Heart left ventricle (tissue), 16 donors: ENCODE measurements at regions not wholly inside any gene's neighbourhood (a gene's known extent, or its start where the extent isn't known, plus 50 kb on each side); places are given as distances from the start of the nearest gene placed in this dataset.

ENCODE experiments used
- ATAC-seq, 4 donors: fragments of 200-7000 bp; cut with Tn5 transposase; one replicate each; pipeline ENCODE4 v1.9.1; 2020 to 2022; ENCODE audit warnings: moderate library complexity in 4 of 4, mild to moderate bottlenecking in 3 of 4, moderate number of reproducible peaks in 1 of 4
- DNase-seq, 5 donors: peaks; one replicate each; pipeline ENCODE4 v3.0.0-alpha.2; 2020
- H3K27ac ChIP-seq, 12 donors: fragments of 200-600 bp; sonication (generic) in 4 of 12; one replicate each; pipeline versions ENCODE4 v1.5.0 to v1.8.0; 2016 to 2022; ENCODE audit warnings: mild to moderate bottlenecking in 2 of 12
- H3K27me3 ChIP-seq, 9 donors: fragments of 200-600 bp; sonication (generic) in 2 of 9; one replicate each; pipeline versions ENCODE4 v1.5.1 to v1.8.0; 2016 to 2022; ENCODE audit warnings: mild to moderate bottlenecking in 3 of 9
- H3K36me3 ChIP-seq, 9 donors: fragments of 200-600 bp; sonication (generic) in 2 of 9; one replicate each; pipeline versions ENCODE4 v1.5.0 to v1.8.0; 2018 to 2022; ENCODE audit warnings: mild to moderate bottlenecking in 2 of 9
- H3K4me1 ChIP-seq, 12 donors: fragments of 200-600 bp; sonication (generic) in 4 of 12; one replicate each; pipeline versions ENCODE4 v1.5.0 to v1.8.0; 2016 to 2022; ENCODE audit warnings: mild to moderate bottlenecking in 3 of 12
- H3K4me3 ChIP-seq, 12 donors: fragments of 200-600 bp; sonication (generic) in 4 of 12; one replicate each; pipeline versions ENCODE4 v1.5.0 to v1.8.0; 2017 to 2022; ENCODE audit warnings: mild to moderate bottlenecking in 9 of 12, moderate library complexity in 4 of 12
- H3K9me3 ChIP-seq, 12 donors: fragments of 200-600 bp; sonication (generic) in 4 of 12; one replicate each; pipeline versions ENCODE4 v1.5.0 to v1.8.0; 2016 to 2022; ENCODE audit warnings: mild to moderate bottlenecking in 1 of 12
- POLR2A ChIP-seq, 2 donors: fragments of 450-650 bp; IDR thresholded peaks; one replicate each; pipeline ENCODE4 v1.6.1; 2017; ENCODE audit warnings: antibody characterized with exemption in 2 of 2, mild to moderate bottlenecking in 2 of 2, moderate library complexity in 2 of 2
- WGBS, 4 donors: extraction: QIAGEN DNeasy Blood & Tissue Kit in 2 of 4; methylation state at CpG; one replicate each; pipeline versions ENCODE4 v1.1.5 to v1.1.7; 2013 to 2018; 5-methylcytosine and 5-hydroxymethylcytosine counted together
- intact Hi-C, 10 donors: fragments of 100-400 bp; cut with DNase I; formaldehyde crosslinking; loops; one replicate each; pipeline versions ENCODE4 v1.11.1 to v1.14.2; 2022
- TF ChIP-seq, protein P1 (sequence below), 12 donors: fragments of 200-600 bp; sonication (generic) in 4 of 12; IDR thresholded peaks; one replicate each; pipeline versions ENCODE4 v1.5.0 to v1.8.0; 2018 to 2022; ENCODE audit warnings: antibody characterized with exemption in 12 of 12, mild to moderate bottlenecking in 5 of 12
- donor health status: ischemic (EF 13 %, LVEDD 7.1; RV severe dilation, severe dysfunction).
- donor health status: healthy with polysubstance abuse.
- donor health status: DM: no; HTN: yes; CAD: no.
- donor health status: DM: no; HTN: no; CAD: no.
- donor health status: ischemic (EF 25% LVEDD 6.9; RV normal size, moderate dysfunction).
- donor health status: ischemic (EF 25% LVEDD 5.7; RV mildly dilated, moderate dysfunction).
- donor health status: healthy.
- donor health status: DM: yes; HTN: yes; CAD: no.
- donor health status: ischemic (EF 35%, LVEDD 5.7; RV mildly dilated, moderate dysfunction).
- donor health status: nonischemic (EF 11% LVEDD 7.7; RV severe dilation, severe dysfunction).
- donor health status: DM: yes; HTN: yes; CAD: no.
- donor health status: PGD.
- donor health status: ischemic (EF 29% LVEDD 5.4; RV normal size, mild dysfunction).
- donor health status: nonischemic (EF 23%, LVEDD 6.1; RV moderate dilation, normal function).

DNA sequence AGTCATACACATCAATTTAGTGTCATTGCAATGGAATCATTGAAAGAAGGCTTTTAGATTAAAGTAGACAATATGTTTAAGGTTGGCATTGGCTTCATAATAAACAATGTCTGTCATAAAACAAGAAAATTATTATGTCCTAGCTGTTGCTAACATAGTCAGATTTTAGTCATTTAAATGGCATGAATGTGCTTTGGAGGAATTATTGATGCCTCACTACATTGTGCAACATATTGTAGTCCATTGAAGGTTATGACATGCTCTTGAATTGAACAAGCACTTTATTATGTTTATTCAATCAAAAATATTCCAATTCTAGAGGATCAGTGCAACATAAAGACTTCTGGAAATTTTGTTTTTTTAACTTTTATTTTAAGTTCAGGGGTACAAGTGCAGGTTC, 489.8 kb upstream of the AMOT start:
- TF ChIP-seq, protein P1, sequence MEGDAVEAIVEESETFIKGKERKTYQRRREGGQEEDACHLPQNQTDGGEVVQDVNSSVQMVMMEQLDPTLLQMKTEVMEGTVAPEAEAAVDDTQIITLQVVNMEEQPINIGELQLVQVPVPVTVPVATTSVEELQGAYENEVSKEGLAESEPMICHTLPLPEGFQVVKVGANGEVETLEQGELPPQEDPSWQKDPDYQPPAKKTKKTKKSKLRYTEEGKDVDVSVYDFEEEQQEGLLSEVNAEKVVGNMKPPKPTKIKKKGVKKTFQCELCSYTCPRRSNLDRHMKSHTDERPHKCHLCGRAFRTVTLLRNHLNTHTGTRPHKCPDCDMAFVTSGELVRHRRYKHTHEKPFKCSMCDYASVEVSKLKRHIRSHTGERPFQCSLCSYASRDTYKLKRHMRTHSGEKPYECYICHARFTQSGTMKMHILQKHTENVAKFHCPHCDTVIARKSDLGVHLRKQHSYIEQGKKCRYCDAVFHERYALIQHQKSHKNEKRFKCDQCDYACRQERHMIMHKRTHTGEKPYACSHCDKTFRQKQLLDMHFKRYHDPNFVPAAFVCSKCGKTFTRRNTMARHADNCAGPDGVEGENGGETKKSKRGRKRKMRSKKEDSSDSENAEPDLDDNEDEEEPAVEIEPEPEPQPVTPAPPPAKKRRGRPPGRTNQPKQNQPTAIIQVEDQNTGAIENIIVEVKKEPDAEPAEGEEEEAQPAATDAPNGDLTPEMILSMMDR (IDR thresholded peaks at IDR 0.05), result no peak
- no peak for TF ChIP-seq POLR2A (IDR thresholded peaks at IDR 0.05)
- DNase-seq (no peak), ATAC-seq (no peak)
- H3K27ac ChIP-seq, result no peak overlapping the region
- intact Hi-C loops, result no loop called here
- no peaks in the 10 kb centered on the region for H3K4me1 ChIP-seq
- no peaks in the 10 kb centered on the region for H3K9me3 ChIP-seq
- no peaks in the 10 kb centered on the region for H3K27me3 ChIP-seq
- H3K4me3 ChIP-seq, result no peak overlapping the region
- H3K36me3 ChIP-seq, result no peaks in the 10 kb centered on the region

GRCh38 chrX:113315927-113316326, 475.3 kb upstream of the AMOT start:
- Histone ChIP-seq H3K27ac (no peak overlapping the region), H3K36me3 (no peaks in the 10 kb centered on the region), H3K4me1 (no peaks in the 10 kb centered on the region), H3K9me3 (no peaks in the 10 kb centered on the region), H3K4me3 (no peak overlapping the region), H3K27me3 (no peaks in the 10 kb centered on the region)
- WGBS, 4 donors, result 45 to 70% (median 55%) methylated on average over 2 of the region's 2 CpGs
- ATAC-seq, result no peak
- intact Hi-C loops, result no loop called here
- no peak for DNase-seq
- TF ChIP-seq POLR2A (IDR thresholded peaks at IDR 0.05), result no peak
- TF ChIP-seq, protein P1 (IDR thresholded peaks at IDR 0.05), result no peak

DNA sequence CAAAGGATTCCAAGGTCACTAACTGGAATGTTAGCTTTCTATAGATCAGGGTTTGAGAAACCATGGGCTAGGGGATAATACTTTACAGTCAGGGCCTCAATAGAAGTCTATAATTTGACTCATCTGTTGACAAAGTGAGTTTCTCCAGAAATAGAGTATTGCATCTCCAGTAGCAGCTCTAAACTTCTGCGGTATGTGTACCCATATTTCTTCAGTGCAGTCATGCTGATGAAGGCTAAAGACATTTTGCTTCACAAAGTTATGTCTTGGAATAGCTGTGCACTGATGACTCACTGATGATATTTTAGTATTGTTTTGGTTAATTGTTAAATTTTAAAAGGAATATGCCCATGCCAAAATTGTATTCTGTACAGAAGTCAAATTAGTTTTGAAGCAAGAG, 464.9 kb upstream of the AMOT start:
- 83 to 92% (median 87%) methylated on average over 1 of the region's 1 CpG for WGBS, 4 donors
- H3K27ac ChIP-seq, result no peak overlapping the region
- H3K4me1 ChIP-seq, result no peaks in the 10 kb centered on the region
- H3K27me3 ChIP-seq, result peaks cover 0 to 13% (median 0%) of the 10 kb centered on the region in 9 donors
- no peaks in the 10 kb centered on the region for H3K36me3 ChIP-seq
- DNase-seq (no peak), ATAC-seq (no peak)
- no peaks in the 10 kb centered on the region for H3K9me3 ChIP-seq
- H3K4me3 ChIP-seq, result no peak overlapping the region
- TF ChIP-seq POLR2A (IDR thresholded peaks at IDR 0.05), result no peak
- TF ChIP-seq, protein P1 (IDR thresholded peaks at IDR 0.05), result no peak
- intact Hi-C loops, result no loop called here

- ATAC-seq, result no peak
Measured at GRCh38 chrX:113300580-113300979, 459.9 kb upstream of the AMOT start.

More at GRCh38 chrX:113300580-113300979, 459.9 kb upstream of the AMOT start:
- WGBS, 4 donors, result 58 to 64% (median 61%) methylated on average over 3 of the region's 3 CpGs
- H3K36me3 ChIP-seq, result no peaks in the 10 kb centered on the region
- intact Hi-C loops, result no loop called here
- H3K9me3 ChIP-seq, result no peaks in the 10 kb centered on the region
- no peak overlapping the region for H3K4me3 ChIP-seq
- peaks cover 0 to 13% (median 0%) of the 10 kb centered on the region in 9 donors for H3K27me3 ChIP-seq
- no peaks in the 10 kb centered on the region for H3K4me1 ChIP-seq
- no peak overlapping the region for H3K27ac ChIP-seq
- no peak for DNase-seq
- TF ChIP-seq, protein P1 (IDR thresholded peaks at IDR 0.05), result no peak
- TF ChIP-seq POLR2A (IDR thresholded peaks at IDR 0.05), result no peak
